ENCODE measurements at regions not wholly inside any gene's neighbourhood (a gene's known extent, or its start where the extent isn't known, plus 50 kb on each side); places are given as distances from the start of the nearest gene placed in this dataset.

DNA sequence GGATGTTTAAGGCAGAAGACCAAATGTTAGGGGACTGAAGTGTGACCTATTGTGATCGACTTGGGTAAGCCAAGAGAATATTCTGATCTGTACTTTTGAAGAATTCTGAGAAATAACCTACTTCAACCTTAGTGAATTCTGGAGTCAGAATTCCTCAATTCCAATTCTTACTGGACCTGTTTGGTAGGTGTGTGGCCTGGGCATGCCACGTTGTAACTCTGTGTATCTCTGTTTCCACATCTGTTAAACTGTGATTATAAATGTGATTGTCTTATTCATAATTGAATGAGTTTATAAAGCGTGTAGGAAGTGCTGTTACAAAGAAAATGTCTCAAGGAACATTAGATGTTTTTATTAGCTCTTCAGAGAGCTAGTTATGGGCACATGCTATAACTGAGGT is 64.5 kb downstream of the TUSC1 start:
- no peak for ATAC-seq
- H3K36me3 Mint-ChIP-seq (ENCODE audit: low read depth) = no peaks in the 10 kb centered on the region
- no peak for DNase-seq
- H3K4me3 Mint-ChIP-seq = no peak overlapping the region
- H3K4me1 Mint-ChIP-seq = no peaks in the 10 kb centered on the region
- H3K27me3 Mint-ChIP-seq = no peaks in the 10 kb centered on the region
- H3K9me3 Mint-ChIP-seq = peaks cover 8% of the 10 kb centered on the region
- no peak overlapping the region for H3K27ac Mint-ChIP-seq

DNA sequence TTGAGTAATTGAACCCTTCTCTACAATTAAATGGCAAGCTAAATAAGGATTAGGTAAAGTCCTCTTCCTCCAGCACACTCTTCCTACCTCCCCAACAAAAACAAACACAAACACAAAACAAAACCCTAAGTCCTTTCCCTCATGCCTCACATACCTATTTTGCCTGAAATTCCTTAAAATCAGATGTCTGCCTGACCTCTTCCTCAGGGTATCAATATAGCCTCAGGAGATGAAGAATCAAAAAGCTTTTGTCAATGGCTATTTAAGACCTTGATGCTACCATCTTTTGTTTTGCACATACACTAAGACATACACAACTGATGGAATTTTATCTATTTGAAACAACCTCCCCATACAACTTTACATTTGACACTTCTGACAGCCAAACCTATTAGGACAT is 75.1 kb downstream of the TUSC1 start:
- H3K4me1 Mint-ChIP-seq = no peaks in the 10 kb centered on the region
- H3K27ac Mint-ChIP-seq = no peak overlapping the region
- no peaks in the 10 kb centered on the region for H3K27me3 Mint-ChIP-seq
- H3K36me3 Mint-ChIP-seq (ENCODE audit: low read depth) = no peaks in the 10 kb centered on the region
- H3K9me3 Mint-ChIP-seq = peaks cover 17% of the 10 kb centered on the region
- H3K4me3 Mint-ChIP-seq = no peak overlapping the region
- no peak for DNase-seq
- ATAC-seq = no peak

- Mint-ChIP-seq H3K36me3 (ENCODE audit: low read depth) (no peaks in the 10 kb centered on the region), H3K9me3 (peaks cover 17% of the 10 kb centered on the region), H3K27me3 (no peaks in the 10 kb centered on the region), H3K4me1 (no peaks in the 10 kb centered on the region), H3K27ac (no peak overlapping the region), H3K4me3 (no peak overlapping the region)
- DNase-seq = no peak
- ATAC-seq = no peak
Observed at GRCh38 chr9:25602400-25603044, 75.7 kb downstream of the TUSC1 start.

- DNase-seq (no peak), ATAC-seq (no peak)
- Mint-ChIP-seq H3K27ac (no peak overlapping the region), H3K27me3 (no peaks in the 10 kb centered on the region), H3K4me3 (no peak overlapping the region), H3K36me3 (ENCODE audit: low read depth) (no peaks in the 10 kb centered on the region), H3K9me3 (peaks cover 11% of the 10 kb centered on the region), H3K4me1 (no peaks in the 10 kb centered on the region)
Observed at GRCh38 chr9:25600501-25600900, 77.7 kb downstream of the TUSC1 start.

GRCh38 chr9:25584611-25585010 is 93.6 kb downstream of the TUSC1 start:
- no peak for DNase-seq
- H3K4me3 Mint-ChIP-seq = no peak overlapping the region
- no peak overlapping the region for H3K27ac Mint-ChIP-seq
- H3K4me1 Mint-ChIP-seq = no peaks in the 10 kb centered on the region
- H3K36me3 Mint-ChIP-seq (ENCODE audit: low read depth) = no peaks in the 10 kb centered on the region
- H3K9me3 Mint-ChIP-seq = peaks cover 16% of the 10 kb centered on the region
- H3K27me3 Mint-ChIP-seq = no peaks in the 10 kb centered on the region
- no peak for ATAC-seq

- Mint-ChIP-seq H3K27ac (no peak overlapping the region), H3K27me3 (no peaks in the 10 kb centered on the region), H3K36me3 (ENCODE audit: low read depth) (no peaks in the 10 kb centered on the region)
Observed at GRCh38 chr9:25573281-25573680, 105.0 kb downstream of the TUSC1 start.

DNA sequence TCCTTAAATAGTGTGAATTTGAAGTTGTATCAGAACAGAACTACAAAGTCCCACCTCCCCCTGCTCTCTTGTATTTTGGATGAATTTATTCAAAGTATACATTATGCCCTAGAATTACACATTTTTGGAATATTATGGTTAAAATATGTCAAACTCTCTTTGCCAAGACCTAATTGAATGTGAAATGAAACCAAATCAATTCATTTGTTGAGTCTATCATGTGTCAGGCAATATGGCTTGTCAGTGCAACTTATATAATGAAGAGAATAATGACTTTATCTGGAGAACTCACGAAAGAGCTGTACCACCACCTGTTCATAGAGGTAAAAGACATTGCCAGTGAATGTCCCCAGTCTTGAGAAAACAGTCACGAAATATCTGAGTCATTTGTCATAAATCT is 106.8 kb downstream of the TUSC1 start:
- H3K4me1 Mint-ChIP-seq = no peaks in the 10 kb centered on the region

More at GRCh38 chr9:25573281-25573680, 105.0 kb downstream of the TUSC1 start:
- H3K9me3 Mint-ChIP-seq = peaks cover 20% of the 10 kb centered on the region
- DNase-seq (no peak), ATAC-seq (no peak)
- H3K4me1 Mint-ChIP-seq = no peaks in the 10 kb centered on the region
- H3K4me3 Mint-ChIP-seq = no peak overlapping the region

DNA sequence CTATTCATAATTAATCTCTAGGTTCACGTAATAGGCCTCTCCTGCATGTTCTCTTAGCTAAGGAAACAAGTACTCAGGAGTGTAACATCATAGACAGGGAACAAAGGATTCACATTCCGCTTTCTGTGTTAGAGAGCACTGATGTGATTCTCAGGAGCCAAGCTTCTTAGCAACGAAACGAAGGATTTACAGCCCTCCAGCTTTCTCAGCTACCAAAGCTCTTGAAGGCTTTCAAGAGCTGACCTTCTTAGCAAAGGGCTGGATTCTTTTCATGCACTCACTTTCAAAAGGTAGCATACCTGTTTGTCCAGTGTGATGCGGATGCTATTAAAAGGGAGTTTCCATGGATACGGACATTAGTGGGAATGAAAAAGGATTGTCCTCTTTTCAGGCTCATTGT is 107.4 kb downstream of the TUSC1 start:
- ATAC-seq (no peak), DNase-seq (no peak)
- H3K36me3 Mint-ChIP-seq (ENCODE audit: low read depth) = no peaks in the 10 kb centered on the region
- no peaks in the 10 kb centered on the region for H3K4me1 Mint-ChIP-seq
- H3K27ac Mint-ChIP-seq = no peak overlapping the region
- no peak overlapping the region for H3K4me3 Mint-ChIP-seq
- peaks cover 21% of the 10 kb centered on the region for H3K9me3 Mint-ChIP-seq
- no peaks in the 10 kb centered on the region for H3K27me3 Mint-ChIP-seq

More for the DNA sequence above, 106.8 kb downstream of the TUSC1 start:
- peaks cover 20% of the 10 kb centered on the region for H3K9me3 Mint-ChIP-seq
- DNase-seq (no peak), ATAC-seq (no peak)
- no peak overlapping the region for H3K4me3 Mint-ChIP-seq
- H3K27me3 Mint-ChIP-seq = no peaks in the 10 kb centered on the region
- H3K36me3 Mint-ChIP-seq (ENCODE audit: low read depth) = no peaks in the 10 kb centered on the region
- no peak overlapping the region for H3K27ac Mint-ChIP-seq

GRCh38 chr9:25562101-25562500 is 116.1 kb downstream of the TUSC1 start:
- H3K36me3 Mint-ChIP-seq (ENCODE audit: low read depth) = no peaks in the 10 kb centered on the region
- H3K4me3 Mint-ChIP-seq = no peak overlapping the region
- no peak overlapping the region for H3K27ac Mint-ChIP-seq
- ATAC-seq (no peak), DNase-seq (no peak)
- no peaks in the 10 kb centered on the region for H3K27me3 Mint-ChIP-seq
- H3K9me3 Mint-ChIP-seq = peaks cover 19% of the 10 kb centered on the region
- H3K4me1 Mint-ChIP-seq = no peaks in the 10 kb centered on the region

- DNase-seq (no peak), ATAC-seq (no peak)
- Mint-ChIP-seq H3K9me3 (peaks cover 8% of the 10 kb centered on the region), H3K27me3 (no peaks in the 10 kb centered on the region), H3K4me3 (no peak overlapping the region), H3K27ac (no peak overlapping the region), H3K4me1 (no peaks in the 10 kb centered on the region), H3K36me3 (ENCODE audit: low read depth) (no peaks in the 10 kb centered on the region)
Observed at GRCh38 chr9:25557645-25558300, 120.5 kb downstream of the TUSC1 start.

DNA sequence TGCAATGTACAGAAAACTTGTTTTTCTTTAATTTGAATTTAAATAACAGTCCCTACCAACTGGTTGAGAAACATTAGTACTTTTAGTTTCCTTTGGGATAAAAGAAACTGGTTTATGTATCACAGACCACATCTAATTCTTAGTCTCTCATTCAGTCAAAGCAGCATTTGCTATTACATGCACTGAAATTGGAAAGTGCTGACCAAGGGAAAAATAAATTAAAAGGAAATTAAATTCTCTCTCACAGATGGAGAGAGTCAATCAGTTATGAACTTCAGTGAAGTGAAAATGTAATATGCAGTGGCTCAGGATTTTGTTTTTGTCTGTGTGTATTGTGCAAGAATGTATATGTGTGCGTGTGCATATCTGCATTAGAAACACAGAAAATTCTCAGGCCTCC is 121.7 kb downstream of the TUSC1 start:
- Mint-ChIP-seq H3K27ac (no peak overlapping the region), H3K36me3 (ENCODE audit: low read depth) (no peaks in the 10 kb centered on the region), H3K4me3 (no peak overlapping the region), H3K27me3 (no peaks in the 10 kb centered on the region), H3K9me3 (peaks cover 8% of the 10 kb centered on the region), H3K4me1 (no peaks in the 10 kb centered on the region)
- no peak for DNase-seq
- no peak for ATAC-seq

DNA sequence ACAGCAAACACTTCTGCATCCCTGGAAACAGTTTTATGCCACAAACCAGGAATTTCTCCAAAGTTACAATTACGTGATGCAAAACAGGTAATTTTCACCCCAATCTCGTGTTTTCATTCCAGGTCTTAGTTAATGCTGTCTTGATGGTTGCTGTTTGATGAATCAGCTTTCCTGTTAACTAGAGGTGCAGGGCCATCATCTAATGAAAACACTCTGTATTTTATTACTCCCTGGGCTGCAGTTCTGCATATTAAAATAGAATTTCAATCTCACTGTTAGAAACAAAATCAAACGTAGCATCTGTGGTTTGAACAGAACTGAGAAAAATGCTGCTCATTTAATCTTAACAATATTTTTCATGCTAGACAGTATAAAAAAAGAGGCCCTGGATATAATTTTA is 129.4 kb downstream of the TUSC1 start:
- Mint-ChIP-seq H3K36me3 (ENCODE audit: low read depth) (no peaks in the 10 kb centered on the region), H3K9me3 (peaks cover 15% of the 10 kb centered on the region), H3K27me3 (no peaks in the 10 kb centered on the region), H3K4me3 (no peak overlapping the region), H3K4me1 (no peaks in the 10 kb centered on the region), H3K27ac (no peak overlapping the region)
- DNase-seq (no peak), ATAC-seq (no peak)

DNA sequence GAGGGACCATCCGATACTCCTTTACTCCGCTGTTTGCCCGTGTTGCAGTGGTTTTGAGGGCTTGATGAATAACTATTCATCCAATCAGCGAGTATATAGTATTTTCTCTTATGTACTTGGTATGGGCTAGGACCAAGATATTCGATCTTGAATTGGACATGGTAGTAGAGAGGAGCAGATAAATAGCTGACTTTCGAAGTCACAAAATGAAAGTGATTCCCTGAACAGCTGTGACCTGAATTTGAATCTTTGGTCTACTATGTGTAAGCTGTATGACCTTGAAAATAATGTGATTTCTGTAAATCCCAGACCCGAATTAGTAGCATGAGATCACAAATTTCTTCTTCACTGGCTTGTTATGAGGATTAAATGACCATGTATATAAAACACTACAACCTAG is 134.4 kb downstream of the TUSC1 start:
- DNase-seq (no peak), ATAC-seq (no peak)
- Mint-ChIP-seq H3K27me3 (no peaks in the 10 kb centered on the region), H3K9me3 (peaks cover 10% of the 10 kb centered on the region), H3K36me3 (ENCODE audit: low read depth) (no peaks in the 10 kb centered on the region), H3K4me1 (no peaks in the 10 kb centered on the region), H3K4me3 (no peak overlapping the region), H3K27ac (no peak overlapping the region)

- H3K9me3 Mint-ChIP-seq = peaks cover 18% of the 10 kb centered on the region
- DNase-seq (no peak), ATAC-seq (no peak)
- no peak overlapping the region for H3K4me3 Mint-ChIP-seq
- H3K36me3 Mint-ChIP-seq (ENCODE audit: low read depth) = no peaks in the 10 kb centered on the region
- H3K27ac Mint-ChIP-seq = no peak overlapping the region
- no peaks in the 10 kb centered on the region for H3K4me1 Mint-ChIP-seq
- H3K27me3 Mint-ChIP-seq = no peaks in the 10 kb centered on the region
Observed at GRCh38 chr9:25542319-25542718, 135.9 kb downstream of the TUSC1 start.

- ATAC-seq (no peak), DNase-seq (no peak)
- H3K9me3 Mint-ChIP-seq = peaks cover 13% of the 10 kb centered on the region
- no peak overlapping the region for H3K27ac Mint-ChIP-seq
- no peaks in the 10 kb centered on the region for H3K27me3 Mint-ChIP-seq
- no peak overlapping the region for H3K4me3 Mint-ChIP-seq
- no peaks in the 10 kb centered on the region for H3K4me1 Mint-ChIP-seq
- H3K36me3 Mint-ChIP-seq (ENCODE audit: low read depth) = no peaks in the 10 kb centered on the region
Observed at GRCh38 chr9:25537808-25538207, 140.4 kb downstream of the TUSC1 start.
